HEK293T (cell line): ENCODE measurements at regions not wholly inside any gene's neighbourhood (a gene's known extent, or its start where the extent isn't known, plus 50 kb on each side); places are given as distances from the start of the nearest gene placed in this dataset.

Experiments
- CTCF ChIA-PET: fragments of 350-600 bp; formaldehyde crosslinking; extraction: SDS; loops from one replicate; lab custom pipeline; 2021; ENCODE audit warnings: antibody characterized with exemption, inconsistent platforms; lab: Yijun Ruan, JAX
- POLR2A ChIA-PET: fragments of 350-600 bp; formaldehyde crosslinking; extraction: SDS; loops from one replicate; lab custom pipeline; 2020; ENCODE audit warnings: antibody characterized with exemption, inconsistent platforms; lab: Yijun Ruan, JAX
- DNase-seq: peaks from one replicate; pipeline ENCODE4 v3.0.0; 2012; ENCODE audit warnings: mixed read lengths; ENCODE audit errors: extremely low spot score
- ARNT ChIP-seq: fragments of 450-650 bp; IDR thresholded peaks from 2 replicates; pipeline ENCODE4 v1.6.1; 2017; ENCODE audit warnings: mild to moderate bottlenecking
- BHLHE40 ChIP-seq: fragments of 450-650 bp; IDR thresholded peaks from 2 replicates; pipeline ENCODE4 v1.6.1; 2016; ENCODE audit warnings: mild to moderate bottlenecking, moderate library complexity, borderline replicate concordance
- CTBP1 ChIP-seq: fragments of 450-650 bp; IDR thresholded peaks from 2 replicates; pipeline ENCODE4 v1.6.1; 2016; ENCODE audit warnings: borderline replicate concordance
- ELF4 ChIP-seq: fragments of 450-650 bp; IDR thresholded peaks from 2 replicates; pipeline ENCODE4 v1.6.1; 2017; ENCODE audit warnings: antibody characterized with exemption
- FOXA1 ChIP-seq: fragments of 450-650 bp; IDR thresholded peaks from 2 replicates; pipeline ENCODE4 v1.6.1; 2016; ENCODE audit warnings: mild to moderate bottlenecking
- FOXK2 ChIP-seq: fragments of 450-650 bp; IDR thresholded peaks from 2 replicates; pipeline ENCODE4 v1.6.1; 2016; ENCODE audit warnings: mild to moderate bottlenecking
- FOXM1 ChIP-seq: fragments of 450-650 bp; IDR thresholded peaks from 2 replicates; pipeline ENCODE4 v1.6.1; 2017; ENCODE audit warnings: mild to moderate bottlenecking, borderline replicate concordance
- HDGF ChIP-seq: fragments of 450-650 bp; IDR thresholded peaks from 2 replicates; pipeline ENCODE4 v1.6.1; 2017; ENCODE audit warnings: antibody characterized with exemption, borderline replicate concordance
- L3MBTL2 ChIP-seq: fragments of 450-650 bp; conservative IDR thresholded peaks from 2 replicates; pipeline ENCODE4 v1.6.1; 2016; ENCODE audit warnings: mild to moderate bottlenecking
- LEF1 ChIP-seq: fragments of 450-650 bp; IDR thresholded peaks from 2 replicates; pipeline ENCODE4 v1.6.1; 2017; ENCODE audit warnings: mild to moderate bottlenecking, borderline replicate concordance
- NFRKB ChIP-seq: fragments of 450-650 bp; IDR thresholded peaks from 2 replicates; pipeline ENCODE4 v1.6.1; 2016; ENCODE audit warnings: mild to moderate bottlenecking, moderate library complexity
- SP1 ChIP-seq: fragments of 450-650 bp; IDR thresholded peaks from 2 replicates; pipeline ENCODE4 v1.6.1; 2017
- SUZ12 ChIP-seq: fragments of 450-650 bp; IDR thresholded peaks from 2 replicates; pipeline ENCODE4 v1.6.1; 2016; ENCODE audit warnings: mild to moderate bottlenecking
- TARDBP ChIP-seq: fragments of 450-650 bp; IDR thresholded peaks from 2 replicates; pipeline ENCODE4 v1.6.1; 2016
- ZNF384 ChIP-seq: fragments of 450-650 bp; IDR thresholded peaks from 2 replicates; pipeline ENCODE4 v1.6.1; 2016
- TF ChIP-seq, protein P1 (sequence below): fragments of 450-650 bp; IDR thresholded peaks from 2 replicates; pipeline ENCODE4 v1.6.1; 2016

DNA sequence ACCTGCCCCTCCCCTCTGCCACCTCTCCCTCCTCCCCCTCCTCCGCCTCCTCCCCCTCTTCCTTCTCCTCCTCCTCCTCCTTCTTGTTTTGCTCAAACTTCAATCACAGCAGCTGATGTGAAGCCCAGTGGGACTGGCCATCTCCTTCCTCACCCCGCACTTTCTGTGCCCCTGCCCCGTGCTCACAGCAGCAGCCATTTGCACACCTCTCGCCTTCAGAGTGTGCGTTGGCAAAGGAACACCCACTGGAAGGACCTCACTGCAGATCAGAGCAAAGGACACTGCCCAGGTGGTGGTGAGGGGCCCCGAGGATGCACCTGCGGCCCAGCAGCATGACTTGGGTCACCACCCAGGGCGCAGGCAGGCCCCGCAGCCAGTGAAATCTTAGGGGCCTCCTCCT lies 98.8 kb downstream of the SOX1 start:
- ChIA-PET CTCF (no interaction called here), POLR2A (no interaction called here)
- no peak for DNase-seq
- TF ChIP-seq TARDBP = no peak
- TF ChIP-seq NFRKB = no peak
- TF ChIP-seq L3MBTL2 = no peak
- TF ChIP-seq ELF4 = no peak
- no peak for TF ChIP-seq ARNT
- no peak for TF ChIP-seq FOXA1
- TF ChIP-seq SP1 = no peak
- TF ChIP-seq, protein P1, sequence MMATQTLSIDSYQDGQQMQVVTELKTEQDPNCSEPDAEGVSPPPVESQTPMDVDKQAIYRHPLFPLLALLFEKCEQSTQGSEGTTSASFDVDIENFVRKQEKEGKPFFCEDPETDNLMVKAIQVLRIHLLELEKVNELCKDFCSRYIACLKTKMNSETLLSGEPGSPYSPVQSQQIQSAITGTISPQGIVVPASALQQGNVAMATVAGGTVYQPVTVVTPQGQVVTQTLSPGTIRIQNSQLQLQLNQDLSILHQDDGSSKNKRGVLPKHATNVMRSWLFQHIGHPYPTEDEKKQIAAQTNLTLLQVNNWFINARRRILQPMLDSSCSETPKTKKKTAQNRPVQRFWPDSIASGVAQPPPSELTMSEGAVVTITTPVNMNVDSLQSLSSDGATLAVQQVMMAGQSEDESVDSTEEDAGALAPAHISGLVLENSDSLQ = no peak
- TF ChIP-seq LEF1 = no peak
- TF ChIP-seq ZNF384 = no peak
- TF ChIP-seq HDGF = no peak

DNA sequence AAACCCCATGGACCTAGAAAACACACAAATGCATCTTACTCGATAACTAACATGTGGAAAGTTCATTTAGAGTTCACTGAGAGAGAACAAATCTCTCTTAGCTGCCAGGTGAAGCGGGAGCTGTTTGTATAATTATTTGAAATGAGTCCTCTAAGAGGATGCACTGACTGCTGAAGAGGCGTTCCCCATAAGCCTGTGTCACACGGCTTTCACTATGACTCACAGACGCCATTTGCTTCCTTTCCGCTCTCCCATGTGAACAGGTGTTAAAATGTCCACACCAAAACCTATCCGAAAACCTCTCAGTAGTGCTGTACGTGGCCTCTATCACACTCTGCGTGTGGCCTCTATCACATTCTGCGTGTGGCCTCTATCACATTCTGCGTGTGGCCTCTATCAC lies 101.8 kb downstream of the SOX1 start:
- no peak for DNase-seq
- ChIA-PET POLR2A (no interaction called here), CTCF (no interaction called here)
- TF ChIP-seq CTBP1 (no peak), TARDBP (no peak), HDGF (no peak), ZNF384 (no peak), FOXM1 (no peak)

DNA sequence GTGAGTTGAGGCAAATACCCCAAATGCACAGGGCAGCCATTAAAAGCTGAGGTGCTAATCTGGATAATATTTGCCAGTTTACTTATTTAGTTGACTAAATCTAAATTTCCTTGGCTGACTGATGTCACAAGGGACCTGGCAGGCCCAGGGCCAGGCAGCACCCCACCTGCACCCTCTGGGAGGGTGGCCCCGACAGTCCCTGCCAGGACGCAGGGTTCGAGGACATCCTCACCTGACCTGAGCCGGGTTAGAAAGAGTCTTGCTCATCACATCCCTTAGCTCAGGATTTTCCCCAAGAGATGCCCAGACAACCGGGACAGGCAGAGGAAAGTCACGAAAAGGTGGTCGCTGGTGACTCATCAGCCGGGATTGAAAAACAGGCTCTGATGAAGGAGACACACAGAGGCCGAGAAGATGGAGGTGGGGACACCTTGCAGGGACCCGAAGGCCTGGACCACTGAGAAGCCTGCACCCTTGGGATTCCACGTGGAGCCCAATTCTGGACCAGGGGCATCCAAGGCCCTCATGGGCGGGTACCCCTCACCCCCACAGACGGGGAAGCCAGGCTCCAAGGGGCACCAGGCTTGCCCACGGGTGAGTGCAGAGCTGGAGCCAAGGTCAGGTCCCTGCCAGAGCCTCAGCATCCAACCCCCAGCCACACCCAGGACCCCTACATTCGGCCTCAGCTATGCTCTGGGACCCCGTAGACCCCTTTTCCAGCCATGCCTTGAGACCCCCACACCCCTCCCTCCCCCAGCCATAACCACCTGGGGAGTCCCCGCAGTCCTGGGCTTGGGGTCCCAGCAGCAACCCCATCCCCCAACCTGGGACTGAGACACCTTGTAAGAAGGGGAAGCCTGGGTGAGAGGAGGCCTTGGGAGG lies 103.2 kb downstream of the SOX1 start:
- CTCF ChIA-PET = no interaction called here
- POLR2A ChIA-PET = no interaction called here
- TF ChIP-seq FOXA1 (no peak), ZNF384 (no peak), SUZ12 (no peak), BHLHE40 (no peak), FOXM1 (no peak), LEF1 (no peak), ARNT (no peak), TARDBP (no peak)
- no peak for DNase-seq

GRCh38 chr13:112170823-112171569 lies 104.0 kb downstream of the SOX1 start:
- TF ChIP-seq HDGF = no peak
- TF ChIP-seq SUZ12 = no peak
- TF ChIP-seq FOXA1 = no peak
- no peak for TF ChIP-seq L3MBTL2
- no peak for TF ChIP-seq FOXM1
- no peak for TF ChIP-seq NFRKB
- TF ChIP-seq TARDBP = no peak
- TF ChIP-seq BHLHE40 = no peak
- TF ChIP-seq ZNF384 = no peak
- TF ChIP-seq, protein P1 = no peak
- TF ChIP-seq ELF4 = no peak
- no peak for TF ChIP-seq FOXK2
- POLR2A ChIA-PET = no interaction called here
- CTCF ChIA-PET = no interaction called here

GRCh38 chr13:112171570-112171965 lies 104.6 kb downstream of the SOX1 start:
- no peak for DNase-seq
- ChIA-PET CTCF (no interaction called here), POLR2A (no interaction called here)

More at GRCh38 chr13:112170823-112171569, 104.0 kb downstream of the SOX1 start:
- DNase-seq = no peak

More at GRCh38 chr13:112171570-112171965, 104.6 kb downstream of the SOX1 start:
- no peak for TF ChIP-seq LEF1
- TF ChIP-seq, protein P1 = no peak
- no peak for TF ChIP-seq L3MBTL2
- no peak for TF ChIP-seq TARDBP
- TF ChIP-seq ELF4 = no peak
- no peak for TF ChIP-seq FOXM1
- no peak for TF ChIP-seq FOXK2
- no peak for TF ChIP-seq ZNF384
- no peak for TF ChIP-seq SP1
- TF ChIP-seq BHLHE40 = no peak
- no peak for TF ChIP-seq FOXA1
- TF ChIP-seq CTBP1 = no peak
- TF ChIP-seq ARNT = no peak
- no peak for TF ChIP-seq HDGF
- no peak for TF ChIP-seq NFRKB
